Prostate gland (tissue), 2 donors: ENCODE measurements at regions not wholly inside any gene's neighbourhood (a gene's known extent, or its start where the extent isn't known, plus 50 kb on each side); places are given as distances from the start of the nearest gene placed in this dataset.

Experiments used
- CTCF ChIP-seq, 4 experiments: fragments of 200-600 bp in 2 of 4; fragments of 450-650 bp in 2 of 4; sonication (generic) in 2 of 4; IDR thresholded peaks; 1 replicate in 3 of 4; 2 replicates in 1 of 4; pipeline ENCODE4 v1.5.1; 2016 to 2019; ENCODE audit warnings: antibody characterized with exemption in 4 of 4, mild to moderate bottlenecking in 2 of 4, moderate library complexity in 2 of 4
- POLR2A ChIP-seq: fragments of 450-650 bp; IDR thresholded peaks from one replicate; pipeline ENCODE4 v1.6.1; 2016; ENCODE audit warnings: antibody characterized with exemption, mild to moderate bottlenecking
- POLR2AphosphoS5 ChIP-seq: sonication (generic); formaldehyde crosslinking; IDR thresholded peaks from one replicate; pipeline ENCODE4 v1.6.1; 2017; ENCODE audit warnings: antibody characterized with exemption

- no peak for TF ChIP-seq POLR2AphosphoS5
- no peak for TF ChIP-seq POLR2A
- TF ChIP-seq CTCF (IDR thresholded peaks at IDR 0.05), result no peak
Observed at GRCh38 chr1:166721145-166721544, 118.1 kb upstream of the POGK start.
